HG03066 (cell line): ENCODE measurements at regions not wholly inside any gene's neighbourhood (a gene's known extent, or its start where the extent isn't known, plus 50 kb on each side); places are given as distances from the start of the nearest gene placed in this dataset.
"Not testable (repeated sequence)": the region's sequence is repeated elsewhere in the genome, so short reads cannot be mapped to it uniquely, and the experiment has no call there.

Experiments used
- ATAC-seq: cut with Tn5 transposase; IDR thresholded peaks from one replicate; pipeline ENCODE4 v1.9.1; 2021; ENCODE audit warnings: low read depth; ENCODE audit not compliant: unreplicated experiment

GRCh38 chr10:21162948-21163347 is 265.8 kb upstream of the NEBL start:
- ATAC-seq, result no peak

- ATAC-seq, result no peak
Measured at GRCh38 chr10:21161647-21162046, 264.5 kb upstream of the NEBL start.

- no peak for ATAC-seq
Measured at GRCh38 chr10:21161090-21161625, 264.0 kb upstream of the NEBL start.

- no peak for ATAC-seq
Measured at GRCh38 chr10:21160116-21160515, 263.0 kb upstream of the NEBL start.

GRCh38 chr10:21159669-21160068 is 262.6 kb upstream of the NEBL start:
- ATAC-seq, result no peak

- ATAC-seq, result no peak
Measured at GRCh38 chr10:21158301-21158700, 261.2 kb upstream of the NEBL start.

- no peak for ATAC-seq
Measured at GRCh38 chr10:21157664-21158063, 260.6 kb upstream of the NEBL start.

GRCh38 chr10:21150166-21150565 is 253.1 kb upstream of the NEBL start:
- ATAC-seq, result no peak

GRCh38 chr10:21146436-21146789 is 249.3 kb upstream of the NEBL start:
- ATAC-seq, result no peak

- ATAC-seq, result no peak
Measured at GRCh38 chr10:21145751-21146435, 248.8 kb upstream of the NEBL start.

- no peak for ATAC-seq
Measured at GRCh38 chr10:21144047-21144446, 246.9 kb upstream of the NEBL start.

GRCh38 chr10:21141946-21142492 is 244.9 kb upstream of the NEBL start:
- no peak for ATAC-seq

- no peak for ATAC-seq
Measured at GRCh38 chr10:21138769-21139340, 241.7 kb upstream of the NEBL start.

- no peak for ATAC-seq
Measured at GRCh38 chr10:21135023-21135931, 238.2 kb upstream of the NEBL start.

GRCh38 chr10:21134645-21135022 is 237.5 kb upstream of the NEBL start:
- ATAC-seq, result no peak

- no peak for ATAC-seq
Measured at GRCh38 chr10:21130683-21131442, 233.8 kb upstream of the NEBL start.

GRCh38 chr10:21130108-21130507 is 233.0 kb upstream of the NEBL start:
- ATAC-seq, result no peak

- ATAC-seq, result no peak
Measured at GRCh38 chr10:21125471-21126228, 228.5 kb upstream of the NEBL start.

GRCh38 chr10:21122907-21123306 is 225.8 kb upstream of the NEBL start:
- no peak for ATAC-seq

- not testable (repeated sequence) for ATAC-seq
Measured at GRCh38 chr10:21121822-21122221, 224.7 kb upstream of the NEBL start.
